Gastroesophageal sphincter (tissue), 4 donors: ENCODE measurements at regions not wholly inside any gene's neighbourhood (a gene's known extent, or its start where the extent isn't known, plus 50 kb on each side); places are given as distances from the start of the nearest gene placed in this dataset.
A peak's percentile ranks its signal among the peaks of the same experiment; 100 is the strongest.

Source experiments
- ATAC-seq: fragments of 150-250 bp; one replicate; pipeline ENCODE4 v1.9.1; 2016; ENCODE audit warnings: mild to moderate bottlenecking, moderate library complexity
- H3K27ac ChIP-seq, 4 donors: fragments of 200-600 bp; sonication (generic) in 3 of 4; 1 replicate in 3 of 4; 2 replicates in 1 of 4; pipeline ENCODE4 v1.5.1; 2016 to 2019
- H3K27me3 ChIP-seq: fragments of 200-600 bp; sonication (generic); one replicate; pipeline ENCODE4 v1.5.1; 2019
- H3K36me3 ChIP-seq, 2 donors: fragments of 200-600 bp; sonication (generic); one replicate each; pipeline ENCODE4 v1.5.1; 2019; ENCODE audit warnings: control low read depth in 1 of 2
- H3K4me1 ChIP-seq, 3 donors: fragments of 200-600 bp; sonication (generic); 1 replicate in 2 of 3; 2 replicates in 1 of 3; pipeline ENCODE4 v1.5.1; 2016 to 2019; ENCODE audit warnings: control low read depth in 2 of 3
- H3K4me3 ChIP-seq, 2 donors: fragments of 200-600 bp; sonication (generic); one replicate each; pipeline ENCODE4 v1.5.1; 2019; ENCODE audit warnings: mild to moderate bottlenecking in 1 of 2, moderate library complexity in 1 of 2
- H3K9me3 ChIP-seq, 3 donors: fragments of 200-600 bp; sonication (generic); one replicate each; pipeline ENCODE4 v1.5.1; 2017 to 2019; ENCODE audit warnings: control low read depth in 2 of 3
- CTCF ChIP-seq, 4 experiments: fragments of 200-600 bp in 2 of 4; fragments of 450-650 bp in 2 of 4; sonication (generic) in 1 of 4; IDR thresholded peaks; one replicate each; pipeline ENCODE4 v1.5.1; 2017 to 2019; ENCODE audit warnings: antibody characterized with exemption in 4 of 4, mild to moderate bottlenecking in 2 of 4, moderate library complexity in 2 of 4
- EP300 ChIP-seq: sonication (generic); formaldehyde crosslinking; IDR thresholded peaks from one replicate; pipeline ENCODE4 v1.6.1; 2017; ENCODE audit warnings: antibody characterized with exemption, mild to moderate bottlenecking
- POLR2A ChIP-seq, 2 donors: fragments of 450-650 bp; IDR thresholded peaks; one replicate each; pipeline ENCODE4 v1.6.1; 2017; ENCODE audit warnings: antibody characterized with exemption in 2 of 2, mild to moderate bottlenecking in 2 of 2, moderate library complexity in 1 of 2
- POLR2AphosphoS5 ChIP-seq: sonication (generic); formaldehyde crosslinking; IDR thresholded peaks from one replicate; pipeline ENCODE4 v1.6.1; 2017; ENCODE audit warnings: antibody characterized with exemption
- WGBS, 2 donors: methylation state at CpG; one replicate each; pipeline ENCODE4 v1.1.5; 2018; ENCODE audit warnings: low coverage in 1 of 2; 5-methylcytosine and 5-hydroxymethylcytosine counted together

- no peaks in the 10 kb centered on the region for H3K9me3 ChIP-seq
- ATAC-seq, result no peak
- no peaks in the 10 kb centered on the region for H3K36me3 ChIP-seq
- H3K4me3 ChIP-seq, result no peak overlapping the region
- no peaks in the 10 kb centered on the region for H3K27me3 ChIP-seq
- TF ChIP-seq CTCF (IDR thresholded peaks at IDR 0.05) (no peak), EP300 (no peak), POLR2A (IDR thresholded peaks at IDR 0.05) (no peak), POLR2AphosphoS5 (no peak)
- no peaks in the 10 kb centered on the region for H3K4me1 ChIP-seq
- no peak overlapping the region for H3K27ac ChIP-seq
- 91 to 99% methylated on average over 5 of the region's 5 CpGs for WGBS, 2 donors
Observed at GRCh38 chr12:12011880-12012260, 58.9 kb upstream of the BCL2L14 start.

- no peaks in the 10 kb centered on the region for H3K9me3 ChIP-seq
- no peak overlapping the region for H3K4me3 ChIP-seq
- H3K4me1 ChIP-seq, result no peaks in the 10 kb centered on the region
- no peaks in the 10 kb centered on the region for H3K27me3 ChIP-seq
- no peaks in the 10 kb centered on the region for H3K36me3 ChIP-seq
- TF ChIP-seq POLR2A (IDR thresholded peaks at IDR 0.05), result no peak
- TF ChIP-seq CTCF (IDR thresholded peaks at IDR 0.05), result no peak
- no peak for TF ChIP-seq POLR2AphosphoS5
- TF ChIP-seq EP300, result no peak
- no peak for ATAC-seq
- H3K27ac ChIP-seq, result no peak overlapping the region
- WGBS, 2 donors, result 65 to 67% methylated on average over 6 to 8 of the region's 11 CpGs
Observed at GRCh38 chr12:12015073-12015685, 55.6 kb upstream of the BCL2L14 start.

GRCh38 chr12:12016284-12017100 is 54.2 kb upstream of the BCL2L14 start:
- H3K27me3 ChIP-seq, result no peaks in the 10 kb centered on the region
- no peak overlapping the region for H3K4me3 ChIP-seq
- no peaks in the 10 kb centered on the region for H3K9me3 ChIP-seq
- WGBS, 2 donors, result 50 to 53% methylated on average over 2 to 5 of the region's 8 CpGs
- TF ChIP-seq POLR2AphosphoS5, result no peak
- no peak for TF ChIP-seq POLR2A (IDR thresholded peaks at IDR 0.05)
- no peak for TF ChIP-seq CTCF (IDR thresholded peaks at IDR 0.05)
- no peak for TF ChIP-seq EP300
- H3K36me3 ChIP-seq, result no peaks in the 10 kb centered on the region
- no peaks in the 10 kb centered on the region for H3K4me1 ChIP-seq
- ATAC-seq, result no peak
- H3K27ac ChIP-seq, result no peak overlapping the region

GRCh38 chr12:12017135-12017581 is 53.6 kb upstream of the BCL2L14 start:
- no peak for TF ChIP-seq POLR2AphosphoS5
- no peak for TF ChIP-seq EP300
- no peak for TF ChIP-seq CTCF (IDR thresholded peaks at IDR 0.05)
- no peaks in the 10 kb centered on the region for H3K4me1 ChIP-seq
- no peak overlapping the region for H3K27ac ChIP-seq
- H3K4me3 ChIP-seq, result no peak overlapping the region
- H3K9me3 ChIP-seq, result no peaks in the 10 kb centered on the region
- no peaks in the 10 kb centered on the region for H3K27me3 ChIP-seq
- no CpG with 5 or more reads among the region's 3 CpGs for WGBS, 2 donors
- H3K36me3 ChIP-seq, result no peaks in the 10 kb centered on the region
- no peak for ATAC-seq

- H3K9me3 ChIP-seq, result no peaks in the 10 kb centered on the region
- no peaks in the 10 kb centered on the region for H3K36me3 ChIP-seq
- no peak overlapping the region for H3K27ac ChIP-seq
- ATAC-seq, result no peak
- H3K4me1 ChIP-seq, result no peaks in the 10 kb centered on the region
- no peak overlapping the region for H3K4me3 ChIP-seq
- H3K27me3 ChIP-seq, result no peaks in the 10 kb centered on the region
- TF ChIP-seq EP300, result no peak
- no peak for TF ChIP-seq POLR2AphosphoS5
- no peak for TF ChIP-seq POLR2A (IDR thresholded peaks at IDR 0.05)
- TF ChIP-seq CTCF (IDR thresholded peaks at IDR 0.05), result peak in 2 of 4 experiments; percentile 13 to 38
- 57 to 73% methylated on average over 4 of the region's 4 CpGs for WGBS, 2 donors
Observed at GRCh38 chr12:12017798-12018197, 52.9 kb upstream of the BCL2L14 start.
